T1000 (cell line): ENCODE measurements at regions not wholly inside any gene's neighbourhood (a gene's known extent, or its start where the extent isn't known, plus 50 kb on each side); places are given as distances from the start of the nearest gene placed in this dataset.
"Not testable (repeated sequence)": the region's sequence is repeated elsewhere in the genome, so short reads cannot be mapped to it uniquely, and the experiment has no call there.

Experiments used
- DNase-seq: peaks from one replicate; lab custom pipeline; 2025; ENCODE audit warnings: mixed read lengths; lab: John Stamatoyannopoulos, UW

DNA sequence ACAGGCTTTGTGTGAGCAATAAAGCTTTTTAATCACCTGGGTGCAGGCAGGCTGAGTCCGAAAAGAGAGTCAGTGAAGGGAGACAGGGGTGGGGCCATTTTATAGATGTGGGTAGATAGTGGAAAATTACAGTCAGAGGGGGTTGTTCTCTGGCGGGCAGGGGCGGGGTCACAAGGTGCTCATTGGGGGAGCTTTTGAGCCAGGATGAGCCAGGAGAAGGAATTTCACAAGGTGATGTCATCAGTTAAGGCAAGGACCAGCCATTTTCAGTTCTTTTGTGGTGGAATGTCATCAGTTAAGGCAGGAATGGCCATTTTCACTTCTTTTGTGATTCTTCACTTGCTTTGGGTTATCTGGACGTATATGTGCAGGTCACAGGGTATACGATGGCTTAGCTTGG lies 571.3 kb upstream of the PCDH7 start:
- not testable (repeated sequence) for DNase-seq

DNA sequence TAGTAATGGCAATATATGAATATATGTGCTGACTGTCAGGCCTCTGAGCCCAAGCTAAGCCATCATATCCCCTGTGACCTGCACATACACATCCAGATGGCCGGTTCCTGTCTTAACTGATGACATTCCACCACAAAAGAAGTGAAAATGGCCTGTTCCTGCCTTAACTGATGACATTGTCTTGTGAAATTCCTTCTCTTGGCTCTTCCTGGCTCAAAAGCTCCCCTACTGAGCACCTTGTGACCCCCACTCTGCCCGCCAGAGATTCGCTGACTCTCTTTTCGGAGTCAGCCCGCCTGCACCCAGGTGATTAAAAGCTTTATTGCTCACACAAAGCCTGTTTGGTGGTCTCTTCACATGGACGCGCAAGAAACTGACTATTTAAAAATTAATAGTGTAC lies 570.6 kb upstream of the PCDH7 start:
- not testable (repeated sequence) for DNase-seq

DNA sequence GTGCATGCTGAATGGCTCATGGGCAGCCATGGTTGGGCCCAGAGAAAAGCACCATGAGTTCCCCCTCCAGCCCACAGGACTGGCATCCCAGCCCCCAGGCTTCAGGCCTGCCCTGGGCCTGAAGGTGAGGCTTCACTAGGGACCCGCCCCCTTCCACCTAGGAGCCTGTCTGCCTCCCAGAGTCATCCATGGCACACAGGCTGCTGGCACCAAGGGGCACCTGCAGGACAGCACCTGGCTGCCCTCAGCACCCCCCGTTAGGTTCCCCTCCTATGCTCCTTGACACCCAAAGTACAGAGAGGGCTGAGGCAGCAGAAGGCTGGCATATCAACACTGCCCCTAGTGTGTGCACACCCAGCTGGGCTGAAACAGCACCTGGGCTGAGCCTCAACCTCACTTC lies 566.7 kb upstream of the PCDH7 start:
- DNase-seq, result no peak

DNA sequence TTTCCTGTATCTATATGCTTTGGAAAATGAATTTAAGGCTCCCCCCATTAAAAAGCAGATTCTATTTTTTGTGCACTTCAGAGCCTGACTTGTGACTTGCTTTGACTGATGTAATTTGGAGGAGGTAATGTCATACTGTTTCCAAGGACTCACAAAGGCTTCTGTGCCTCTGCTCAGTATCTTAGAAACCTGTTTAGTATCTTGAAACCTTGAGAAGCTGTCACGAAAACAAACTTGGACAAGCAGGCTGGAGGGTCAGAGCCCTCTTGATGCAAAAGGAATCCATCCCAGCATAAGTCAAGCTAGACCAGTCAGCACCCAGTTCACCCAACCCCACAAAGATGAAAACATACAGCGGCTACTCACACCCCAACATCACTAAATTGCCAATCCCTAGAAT lies 560.0 kb upstream of the PCDH7 start:
- no peak for DNase-seq

DNA sequence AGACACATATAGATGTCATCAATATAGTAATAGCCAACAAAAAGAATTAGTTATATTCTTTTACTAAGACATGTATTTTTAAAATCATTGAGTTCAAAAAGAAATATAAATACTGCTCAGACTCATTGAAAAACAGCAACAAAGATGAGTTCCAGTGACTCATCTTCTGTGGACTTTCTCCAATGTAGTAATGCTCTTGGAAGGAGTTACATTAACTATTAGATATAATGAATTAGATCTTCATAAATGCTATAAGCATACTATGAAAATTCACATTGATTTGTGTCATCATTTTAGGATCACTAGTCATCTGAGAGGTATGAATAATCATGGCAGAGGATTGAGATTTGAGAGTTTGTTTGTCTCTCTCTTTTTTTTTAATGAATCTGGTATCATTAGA lies 547.8 kb upstream of the PCDH7 start:
- DNase-seq, result no peak

DNA sequence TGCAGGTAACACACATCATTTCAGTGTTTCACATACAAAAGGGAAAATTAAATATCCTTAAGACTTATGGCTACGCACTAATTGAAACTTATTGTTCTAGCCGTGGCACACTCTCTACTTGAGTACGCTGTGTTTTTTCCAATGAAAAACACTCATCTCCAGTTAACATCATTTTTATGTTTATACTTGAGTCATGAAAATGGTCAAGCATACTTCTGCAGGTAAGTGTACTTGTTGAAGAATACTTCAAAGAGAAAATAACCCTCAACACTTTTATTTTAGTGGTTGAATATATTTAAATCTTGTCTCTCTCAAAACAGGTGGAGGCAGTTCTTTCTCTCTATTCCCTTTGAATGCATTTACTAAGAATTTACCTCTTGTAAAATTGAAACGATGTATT lies 538.7 kb upstream of the PCDH7 start:
- no peak for DNase-seq

DNA sequence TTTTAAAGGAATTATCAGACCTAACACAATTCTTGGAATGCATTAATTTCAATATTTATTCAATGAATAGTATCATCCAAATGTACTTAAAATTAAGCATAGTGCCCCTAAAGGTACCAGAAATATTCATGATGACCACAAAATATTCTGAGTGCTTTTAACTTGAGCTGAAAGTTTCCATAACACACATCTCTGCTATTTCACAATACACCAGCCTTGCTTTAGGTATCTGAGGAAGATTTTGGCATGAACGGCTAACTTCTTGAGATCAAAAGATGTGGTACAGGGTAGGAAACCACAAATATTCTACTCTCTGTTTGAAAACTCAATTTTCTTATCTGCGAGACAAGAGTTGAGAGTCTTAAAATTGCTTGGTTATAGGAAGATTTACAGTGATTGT lies 538.3 kb upstream of the PCDH7 start:
- DNase-seq, result no peak

DNA sequence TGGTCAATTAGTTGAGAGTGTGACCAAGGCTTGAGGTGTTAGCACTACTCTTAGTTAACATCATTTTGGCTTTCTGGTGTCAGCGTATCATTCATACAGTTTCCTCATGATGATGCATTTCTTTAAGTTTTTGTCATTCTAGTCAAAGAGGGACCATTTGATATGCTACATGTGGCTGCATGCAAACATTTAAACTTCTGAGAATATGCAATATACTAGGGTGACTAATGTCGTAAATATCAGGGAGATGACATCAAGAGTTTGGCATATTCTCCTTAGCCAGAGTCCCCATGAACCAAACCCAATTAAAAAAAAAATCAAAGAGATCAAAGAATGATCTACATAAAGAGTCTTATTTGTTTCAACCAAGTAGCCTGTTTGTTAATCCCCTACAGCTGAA lies 537.4 kb upstream of the PCDH7 start:
- DNase-seq, result no peak

DNA sequence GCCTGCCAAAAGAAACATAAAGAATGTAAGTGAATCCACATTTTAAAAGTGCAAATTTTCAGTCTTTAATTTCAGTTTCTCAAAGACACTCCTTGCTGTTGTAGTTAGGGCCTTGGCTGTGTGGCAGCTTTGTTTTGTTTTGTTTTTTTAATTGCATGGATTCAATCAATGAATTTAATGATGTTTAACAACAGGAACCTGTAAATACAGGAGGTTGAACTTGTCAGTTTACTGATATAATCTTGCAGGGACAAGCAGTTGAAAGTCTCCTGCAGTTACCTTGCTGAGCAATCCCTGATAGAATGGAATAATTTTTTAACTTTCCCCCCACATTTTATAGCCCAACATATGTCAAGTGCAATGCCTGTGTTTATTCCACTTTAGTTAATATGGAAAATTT lies 528.3 kb upstream of the PCDH7 start:
- DNase-seq, result no peak

DNA sequence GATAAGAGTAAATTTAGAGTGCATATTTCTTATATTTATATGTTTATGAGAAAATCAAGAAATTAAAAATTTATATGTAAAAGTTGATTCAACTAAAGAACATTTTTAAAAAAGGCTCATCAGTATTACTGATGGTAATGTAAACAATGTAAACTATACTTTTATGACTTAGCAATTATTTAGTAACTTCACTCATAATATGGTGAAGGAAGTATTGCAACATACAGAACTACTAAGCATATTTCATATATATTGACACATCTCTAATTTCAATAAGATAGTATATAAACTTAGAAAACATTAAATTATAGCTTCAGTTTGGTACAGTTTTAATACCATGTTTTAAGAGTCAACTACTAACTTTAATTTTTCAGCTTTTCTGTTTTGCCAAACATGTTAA lies 512.8 kb upstream of the PCDH7 start:
- DNase-seq, result no peak

DNA sequence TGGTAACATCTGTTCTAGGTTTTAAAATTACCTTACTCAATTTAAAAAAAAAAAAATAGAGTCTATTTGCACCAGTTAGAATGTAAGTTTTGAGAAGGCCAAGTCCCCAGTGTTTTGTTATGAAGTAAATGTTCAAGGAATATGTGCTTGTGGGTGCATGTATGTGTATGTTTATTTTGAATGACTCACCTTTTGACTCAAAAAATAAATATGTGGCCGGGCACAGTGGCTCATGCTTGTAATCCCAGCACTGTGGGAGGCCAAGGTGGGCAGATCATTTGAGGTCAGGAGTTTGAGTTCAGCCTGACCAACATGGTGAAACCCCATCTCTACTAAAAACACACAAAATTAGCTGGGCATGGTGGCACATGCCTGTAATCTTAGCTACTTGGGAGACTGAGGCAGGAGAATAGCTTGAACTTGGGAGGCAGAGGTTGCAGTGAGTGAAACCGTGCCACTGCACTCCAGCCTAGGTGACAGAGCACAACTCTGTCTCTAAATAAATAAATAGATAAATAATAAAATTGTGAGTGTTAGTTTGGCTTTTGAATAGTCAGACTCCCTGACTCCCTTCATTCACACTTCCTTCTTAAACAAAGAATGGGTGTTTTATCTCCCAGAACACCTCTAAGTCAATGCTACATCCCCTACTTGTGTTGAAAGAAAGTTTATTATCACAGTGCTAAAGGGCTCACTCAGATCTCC lies 511.3 kb upstream of the PCDH7 start:
- peak; percentile 72 for DNase-seq

DNA sequence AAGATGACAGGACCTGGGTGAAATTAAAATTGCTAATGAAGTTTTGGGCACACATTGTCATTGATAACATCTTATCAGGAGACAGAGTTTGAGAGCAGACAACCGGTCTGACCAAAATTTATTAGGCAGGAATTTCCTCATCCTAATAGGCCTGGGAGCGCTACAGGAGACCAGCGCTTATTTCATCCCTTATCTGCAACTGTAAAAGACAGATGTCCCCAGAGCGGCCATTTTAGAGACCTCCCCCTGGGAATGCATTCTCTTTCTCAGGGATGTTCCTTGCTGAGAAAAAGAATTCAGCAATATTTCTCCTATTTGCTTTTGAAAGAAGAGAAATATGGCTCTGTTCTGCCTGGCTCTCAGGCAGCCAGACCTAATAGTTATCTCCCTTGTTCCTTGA lies 504.2 kb upstream of the PCDH7 start:
- DNase-seq, result not testable (repeated sequence)

DNA sequence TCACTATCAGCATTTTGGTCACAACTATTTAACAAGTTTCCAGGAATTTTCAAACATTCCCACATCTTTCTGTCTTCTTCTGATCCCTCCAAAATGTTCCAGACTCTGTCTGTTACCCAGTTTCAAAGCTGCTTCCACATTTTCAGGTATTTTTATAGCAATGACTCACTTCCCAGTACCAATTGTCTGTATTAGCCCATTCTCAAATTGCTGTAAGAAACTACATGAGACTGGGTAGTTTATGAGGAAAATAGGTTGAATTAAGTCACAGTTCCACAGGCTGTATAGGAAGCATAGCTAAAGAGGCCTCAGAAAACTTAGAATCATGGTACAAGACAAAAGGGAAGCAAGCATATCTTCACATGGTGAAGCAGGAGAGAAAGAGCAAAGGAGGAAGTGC lies 475.0 kb upstream of the PCDH7 start:
- no peak for DNase-seq

DNA sequence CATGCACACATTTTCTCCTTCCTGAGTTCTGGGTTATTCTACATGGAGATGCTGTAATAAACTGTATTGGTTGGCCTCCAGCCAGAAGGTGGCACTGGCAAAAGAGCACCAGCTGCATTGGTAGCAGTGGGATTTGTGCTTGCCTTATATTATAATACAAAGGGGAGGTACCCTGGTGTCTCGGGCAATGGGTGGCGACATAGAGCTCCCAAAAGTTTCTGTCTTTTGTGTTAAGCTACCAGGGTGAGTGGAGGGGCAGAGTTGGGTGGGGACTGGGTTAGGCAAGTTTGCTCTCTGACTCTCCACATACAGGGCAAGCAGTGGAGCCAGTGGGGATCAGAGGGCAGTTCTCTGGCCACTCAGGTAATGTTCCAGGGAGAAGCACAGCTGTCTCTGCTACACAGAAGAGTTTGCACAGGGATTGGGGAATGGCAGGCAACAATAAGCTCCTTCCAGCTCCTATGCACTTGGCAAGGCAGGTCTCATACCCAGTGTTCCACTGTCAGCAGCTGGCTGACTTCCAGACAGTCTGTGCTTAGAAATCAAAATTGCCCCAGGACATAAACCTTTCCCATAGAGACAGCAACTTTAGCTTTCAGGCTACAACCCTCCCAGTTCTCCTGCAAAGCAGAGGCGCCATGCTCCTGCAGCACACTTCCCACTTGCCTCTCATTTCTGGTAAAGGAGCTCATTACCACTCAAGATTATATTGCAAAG lies 463.9 kb upstream of the PCDH7 start:
- no peak for DNase-seq

DNA sequence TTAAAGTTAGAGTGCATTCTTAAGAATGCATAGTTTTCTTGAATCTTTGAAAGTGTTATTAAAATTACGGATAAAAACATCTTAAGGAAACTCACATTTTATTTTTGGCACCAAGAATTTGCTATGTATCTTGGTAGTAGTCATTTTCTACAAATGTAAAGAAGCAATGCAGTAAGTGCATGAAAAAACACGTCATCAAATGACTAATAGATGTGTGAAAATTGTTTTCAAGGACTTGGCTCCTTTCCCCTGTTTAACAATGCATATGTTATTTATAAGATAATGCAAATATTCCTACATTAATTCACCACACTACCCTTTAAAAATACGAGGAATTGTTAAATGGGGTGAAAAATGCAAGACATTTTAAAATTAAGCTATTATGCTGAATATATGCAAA lies 461.2 kb upstream of the PCDH7 start:
- DNase-seq, result no peak

DNA sequence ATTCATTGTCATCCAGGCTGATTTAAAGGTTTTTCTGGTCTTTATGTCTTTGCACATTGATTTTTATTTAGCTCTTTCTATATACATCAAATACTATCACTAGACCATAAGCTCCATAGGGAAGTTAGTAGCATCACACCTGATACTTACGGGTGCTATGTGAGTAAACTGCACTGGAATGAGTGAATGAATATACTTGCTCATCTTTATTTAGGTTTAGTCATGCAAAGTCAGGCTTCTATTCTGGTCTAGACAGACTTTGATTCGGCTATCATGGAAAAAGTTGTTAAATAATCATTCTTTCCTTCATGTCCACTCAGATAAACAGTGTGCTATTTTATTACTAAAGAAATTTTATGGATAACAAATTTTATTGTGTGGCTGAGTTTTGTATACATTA lies 457.8 kb upstream of the PCDH7 start:
- no peak for DNase-seq

DNA sequence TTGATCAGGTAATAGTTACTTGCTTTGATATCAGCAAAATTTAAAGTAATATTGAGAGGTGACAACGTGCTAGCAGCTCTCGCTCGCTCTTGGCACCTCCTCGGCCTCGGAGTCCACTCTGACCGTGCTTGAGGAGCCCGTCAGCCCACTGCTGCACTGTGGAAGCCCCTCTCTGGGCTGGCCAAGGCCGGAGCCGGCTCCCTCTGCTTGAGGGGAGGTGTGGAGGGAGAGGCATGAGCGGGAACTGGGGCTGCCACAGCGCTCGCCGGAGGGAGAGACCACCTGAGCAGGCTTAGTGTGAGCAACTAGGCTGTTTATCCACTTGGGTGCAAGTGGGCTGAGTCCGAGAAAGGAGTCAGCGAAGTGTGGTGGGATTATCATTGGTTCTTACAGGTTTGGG lies 455.7 kb upstream of the PCDH7 start:
- no peak for DNase-seq

DNA sequence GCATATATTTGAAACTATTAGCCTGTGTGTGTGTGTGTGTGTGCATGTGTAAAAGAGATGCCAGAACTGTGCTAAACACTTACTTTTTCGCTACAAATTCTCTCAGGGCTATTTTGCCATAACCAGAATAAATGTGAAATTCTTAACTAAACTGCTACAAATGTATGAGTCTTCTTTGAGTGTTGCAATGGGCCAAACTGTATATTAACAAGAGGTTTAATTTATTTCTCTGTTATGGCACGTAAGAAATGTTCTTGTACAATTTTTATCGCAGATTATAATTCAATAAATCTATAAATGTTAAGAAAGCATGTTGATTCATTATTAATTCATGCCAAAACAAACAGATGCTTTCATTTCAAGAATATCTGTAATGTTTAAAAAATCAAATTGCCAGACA lies 454.5 kb upstream of the PCDH7 start:
- no peak for DNase-seq

DNA sequence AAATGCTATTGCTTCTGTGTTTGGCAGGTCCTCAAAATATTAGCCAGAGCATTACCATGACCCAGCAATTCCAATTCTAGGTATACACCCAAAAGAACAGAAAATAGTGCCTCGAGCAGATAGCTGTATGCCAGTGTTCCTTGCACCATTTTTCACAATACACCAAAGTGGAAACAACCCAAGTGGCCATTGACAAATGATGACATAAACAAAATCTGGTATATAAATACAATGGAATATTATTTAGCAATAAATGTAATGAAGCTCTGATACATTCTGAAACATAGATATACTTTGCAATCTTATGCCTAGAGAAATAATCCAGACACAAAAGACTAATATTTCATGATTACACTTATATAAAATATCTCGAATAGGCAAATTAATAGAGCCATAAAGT lies 451.8 kb upstream of the PCDH7 start:
- no peak for DNase-seq

DNA sequence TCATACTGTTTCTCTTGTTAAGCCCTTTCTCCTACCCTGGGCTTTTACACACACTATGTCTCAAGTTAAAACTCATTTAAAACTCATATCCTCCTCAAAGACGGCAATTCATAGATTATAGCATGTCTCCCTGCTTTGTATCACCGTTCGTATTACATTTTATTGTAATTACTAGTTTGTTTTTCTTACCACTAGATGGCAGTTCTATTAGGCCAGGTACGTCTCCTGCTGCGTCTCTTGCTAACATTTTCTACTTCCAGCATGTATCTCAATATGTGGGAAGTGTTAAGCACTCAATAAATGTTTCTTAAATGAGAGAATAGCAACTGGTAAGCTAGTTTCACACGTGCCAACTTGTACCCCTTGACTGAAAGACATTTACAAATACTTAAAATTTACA lies 450.3 kb upstream of the PCDH7 start:
- no peak for DNase-seq

DNA sequence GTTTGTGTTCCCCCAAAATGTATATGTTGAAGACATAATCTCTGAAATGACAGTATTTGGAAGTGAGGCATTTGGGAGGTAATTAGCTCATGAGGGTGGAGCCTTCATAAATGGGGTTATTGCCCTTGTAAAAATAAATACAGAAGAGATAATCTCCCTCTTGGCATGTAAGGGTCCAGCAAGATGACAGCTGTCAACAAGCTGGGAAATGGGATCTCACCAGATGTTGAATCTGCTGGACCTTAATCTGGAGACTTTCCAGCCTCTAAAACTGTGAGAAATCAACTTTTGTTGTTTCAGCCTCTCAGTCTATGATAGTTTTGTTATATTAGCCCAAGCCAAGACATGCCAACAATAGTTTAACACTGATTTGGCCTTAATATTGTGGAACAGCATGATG lies 438.2 kb upstream of the PCDH7 start:
- no peak for DNase-seq

DNA sequence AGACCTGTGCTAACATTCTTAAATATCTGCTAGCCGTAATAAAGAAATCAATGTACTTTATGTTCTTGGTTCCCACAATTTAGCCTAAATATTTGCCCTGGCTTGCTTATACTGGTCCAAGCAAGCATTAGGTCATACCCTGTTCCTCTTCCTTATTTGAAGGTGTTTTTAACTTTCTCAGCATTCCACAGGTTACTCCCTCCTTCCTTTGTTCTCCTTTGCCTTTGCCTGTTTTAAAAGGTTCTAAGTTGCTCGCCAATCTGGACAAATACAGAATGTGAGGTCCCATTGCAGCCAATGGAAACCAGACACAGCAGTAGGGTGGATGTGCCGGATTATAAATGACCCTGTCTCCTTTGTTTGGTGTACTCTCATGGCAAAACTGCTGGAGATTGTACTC lies 436.8 kb upstream of the PCDH7 start:
- no peak for DNase-seq

DNA sequence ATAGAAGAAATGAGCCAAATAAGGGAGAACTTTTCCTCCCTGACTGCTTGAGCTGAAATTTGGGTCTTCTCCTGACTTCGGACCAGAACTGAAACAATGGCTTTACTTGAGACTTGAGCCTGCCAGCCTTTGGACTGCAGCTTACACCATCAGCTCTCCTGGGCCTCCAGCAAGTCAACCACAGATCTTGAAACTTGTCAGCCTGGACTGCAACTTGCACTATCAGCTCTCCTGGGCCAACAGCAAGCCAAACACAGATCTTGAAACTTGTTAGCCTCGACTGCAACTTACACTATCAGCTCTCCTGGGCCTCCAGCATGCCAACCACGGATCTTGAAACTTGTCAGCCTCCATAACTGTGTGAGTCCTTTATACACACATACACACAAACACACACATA lies 425.9 kb upstream of the PCDH7 start:
- DNase-seq, result no peak

DNA sequence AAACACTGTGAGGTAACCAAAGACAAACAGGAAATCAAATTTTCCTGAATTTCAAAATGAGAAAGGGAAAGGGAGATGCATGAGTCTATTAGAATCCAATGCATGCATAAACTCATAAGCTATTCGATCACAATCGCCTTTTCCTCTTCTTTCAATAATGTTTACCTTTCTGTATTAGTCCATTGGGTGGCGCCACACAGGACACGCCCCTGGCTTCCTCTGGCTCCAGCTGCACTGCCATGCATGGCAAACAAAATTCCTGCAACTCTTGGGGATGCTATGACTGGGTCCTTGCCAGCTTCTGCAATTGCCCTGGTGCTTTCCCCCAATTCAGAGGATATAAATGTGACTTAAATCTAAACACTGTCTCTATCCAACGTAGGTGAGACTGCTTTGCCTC lies 424.5 kb upstream of the PCDH7 start:
- DNase-seq, result no peak
